H9 (cell line): ENCODE measurements at regions not wholly inside any gene's neighbourhood (a gene's known extent, or its start where the extent isn't known, plus 50 kb on each side); places are given as distances from the start of the nearest gene placed in this dataset.

Experiments used
- DNase-seq: peaks from one replicate; pipeline ENCODE4 v3.0.0-alpha.2; 2017
- H2AFZ ChIP-seq: one replicate; pipeline ENCODE4 v1.6.1; 2013; ENCODE audit warnings: mild to moderate bottlenecking, low read length, control low read depth, moderate library complexity
- H2AK5ac ChIP-seq: 2 replicates; pipeline ENCODE4 v1.6.1; 2013; ENCODE audit warnings: low read length, control low read depth, mixed read lengths; ENCODE audit not compliant: insufficient read length
- H2BK120ac ChIP-seq: one replicate; pipeline ENCODE4 v1.6.1; 2013; ENCODE audit warnings: low read depth, mild to moderate bottlenecking, low read length, control low read depth, inconsistent platforms; ENCODE audit not compliant: poor library complexity, severe bottlenecking
- H2BK12ac ChIP-seq: 2 replicates; pipeline ENCODE4 v1.6.1; 2013; ENCODE audit warnings: low read length, control low read depth, mixed read lengths, low read depth; ENCODE audit not compliant: insufficient read length
- H2BK15ac ChIP-seq: 2 replicates; pipeline ENCODE4 v1.6.1; 2013; ENCODE audit warnings: low read depth, low read length, control low read depth
- H2BK20ac ChIP-seq: one replicate; pipeline ENCODE4 v1.6.1; 2013; ENCODE audit warnings: low read depth, mild to moderate bottlenecking, low read length, control low read depth, inconsistent platforms; ENCODE audit not compliant: poor library complexity, severe bottlenecking
- H2BK5ac ChIP-seq: 2 replicates; pipeline ENCODE4 v1.6.1; 2013; ENCODE audit warnings: low read length, control low read depth, mixed read lengths; ENCODE audit not compliant: insufficient read length
- H3K14ac ChIP-seq: 2 replicates; pipeline ENCODE4 v1.6.1; 2013; ENCODE audit warnings: low read length, control low read depth; ENCODE audit not compliant: insufficient read depth
- H3K18ac ChIP-seq: 2 replicates; pipeline ENCODE4 v1.6.1; 2013; ENCODE audit warnings: low read depth, mild to moderate bottlenecking, mixed read lengths, low read length, control low read depth; ENCODE audit not compliant: insufficient read length
- H3K23ac ChIP-seq: 2 replicates; pipeline ENCODE4 v1.6.1; 2013; ENCODE audit warnings: low read length, control low read depth, mixed read lengths, low read depth; ENCODE audit not compliant: insufficient read length
- H3K23me2 ChIP-seq: 2 replicates; pipeline ENCODE4 v1.6.1; 2013; ENCODE audit warnings: low read depth, mild to moderate bottlenecking, mixed read lengths, low read length, control low read depth; ENCODE audit not compliant: insufficient read length, poor library complexity, severe bottlenecking
- H3K27ac ChIP-seq: 2 replicates; pipeline ENCODE4 v1.5.1; 2013; ENCODE audit warnings: low read length, control low read depth, mixed read lengths, low read depth; ENCODE audit not compliant: insufficient read length
- H3K27me3 ChIP-seq: 2 replicates; pipeline ENCODE4 v1.6.1; 2013; ENCODE audit warnings: low read length, control low read depth, inconsistent platforms; ENCODE audit not compliant: insufficient read depth
- H3K4ac ChIP-seq: 2 replicates; pipeline ENCODE4 v1.6.1; 2013; ENCODE audit warnings: low read depth, mild to moderate bottlenecking, control low read depth, inconsistent platforms, low read length, moderate library complexity
- H3K4me1 ChIP-seq: 2 replicates; pipeline ENCODE4 v1.6.1; 2013; ENCODE audit warnings: low read length, control low read depth, inconsistent platforms; ENCODE audit not compliant: insufficient read depth
- H3K4me2 ChIP-seq: 2 replicates; pipeline ENCODE4 v1.6.1; 2013; ENCODE audit warnings: low read length, control low read depth, mixed read lengths; ENCODE audit not compliant: insufficient read length, insufficient read depth
- H3K56ac ChIP-seq: 2 replicates; pipeline ENCODE4 v1.6.1; 2013; ENCODE audit warnings: low read depth, mild to moderate bottlenecking, mixed read lengths, low read length, control low read depth; ENCODE audit not compliant: insufficient read length
- H3K79me1 ChIP-seq: 2 replicates; pipeline ENCODE4 v1.6.1; 2013; ENCODE audit warnings: low read depth, mild to moderate bottlenecking, moderate library complexity, low read length, control low read depth, inconsistent platforms; ENCODE audit not compliant: insufficient read depth, poor library complexity, severe bottlenecking
- H3K79me2 ChIP-seq: 2 replicates; pipeline ENCODE4 v1.6.1; 2013; ENCODE audit warnings: low read length, control low read depth, inconsistent platforms; ENCODE audit not compliant: insufficient read depth
- H3K9ac ChIP-seq: 2 replicates; pipeline ENCODE4 v1.6.1; 2013; ENCODE audit warnings: low read length, control low read depth, mixed read lengths; ENCODE audit not compliant: insufficient read length; ENCODE audit errors: extremely low read depth
- H3K9me3 ChIP-seq: one replicate; pipeline ENCODE4 v1.6.1; 2013; ENCODE audit warnings: low read depth, low read length, inconsistent platforms; ENCODE audit not compliant: control insufficient read depth
- H3T11ph ChIP-seq: one replicate; pipeline ENCODE4 v1.6.1; 2013; ENCODE audit warnings: mild to moderate bottlenecking, low read length, control low read depth, inconsistent platforms
- H4K20me1 ChIP-seq: one replicate; pipeline ENCODE4 v1.6.1; 2013; ENCODE audit not compliant: control insufficient read depth, insufficient read length, insufficient read depth
- H4K5ac ChIP-seq: 2 replicates; pipeline ENCODE4 v1.6.1; 2013; ENCODE audit warnings: low read depth, mild to moderate bottlenecking, mixed read lengths, low read length, control low read depth; ENCODE audit not compliant: insufficient read length
- H4K8ac ChIP-seq: replicated peaks from 2 replicates; pipeline ENCODE4 v1.6.1; 2013; ENCODE audit warnings: low read length, control low read depth, mixed read lengths, low read depth; ENCODE audit not compliant: insufficient read length
- H4K91ac ChIP-seq: 2 replicates; pipeline ENCODE4 v1.6.1; 2013; ENCODE audit warnings: low read depth, mild to moderate bottlenecking, moderate library complexity, mixed read lengths, low read length, control low read depth; ENCODE audit not compliant: insufficient read length
- H3K27ac Mint-ChIP-seq, 3 experiments: 2 replicates in 2 of 3; 3 replicates in 1 of 3; pipeline ENCODE4 v1.8.0; 2020 to 2021; ENCODE audit warnings: mixed read lengths in 3 of 3, mild to moderate bottlenecking in 1 of 3, moderate library complexity in 1 of 3
- H3K27me3 Mint-ChIP-seq: 2 replicates; pipeline ENCODE4 v1.8.0; 2021; ENCODE audit warnings: low read depth, mild to moderate bottlenecking, moderate library complexity, mixed read lengths
- H3K36me3 Mint-ChIP-seq, 3 experiments: 2 replicates in 2 of 3; 3 replicates in 1 of 3; pipeline ENCODE4 v1.8.0; 2020 to 2021; ENCODE audit warnings: low read depth in 3 of 3, mixed read lengths in 3 of 3; ENCODE audit not compliant: insufficient read depth in 1 of 3
- H3K4me1 Mint-ChIP-seq, 2 experiments: 2 replicates each; pipeline ENCODE4 v1.8.0; 2020; ENCODE audit warnings: mixed read lengths in 2 of 2
- H3K4me3 Mint-ChIP-seq, 2 experiments: 2 replicates in 1 of 2; 3 replicates in 1 of 2; pipeline ENCODE4 v1.8.0; 2020 to 2021; ENCODE audit warnings: mild to moderate bottlenecking in 2 of 2, mixed read lengths in 2 of 2, moderate library complexity in 1 of 2
- H3K9me3 Mint-ChIP-seq, 2 experiments: 2 replicates in 1 of 2; 3 replicates in 1 of 2; pipeline ENCODE4 v1.8.0; 2020; ENCODE audit warnings: mild to moderate bottlenecking in 2 of 2, mixed read lengths in 2 of 2, moderate library complexity in 1 of 2
- CTCF ChIP-seq: fragments of 200-600 bp; sonication (generic); conservative IDR thresholded peaks from 3 replicates; pipeline ENCODE4 v1.8.0; 2021; ENCODE audit warnings: antibody characterized with exemption, mild to moderate bottlenecking
- WGBS: extraction: QIAGEN DNeasy Blood & Tissue Kit; methylation state at CpG from one replicate; pipeline ENCODE4 v1.1.7; 2013; ENCODE audit warnings: missing lambda C conversion rate, low lambda C conversion rate, mixed read lengths; ENCODE audit not compliant: insufficient read length; ENCODE audit errors: extremely low coverage; 5-methylcytosine and 5-hydroxymethylcytosine counted together

DNA sequence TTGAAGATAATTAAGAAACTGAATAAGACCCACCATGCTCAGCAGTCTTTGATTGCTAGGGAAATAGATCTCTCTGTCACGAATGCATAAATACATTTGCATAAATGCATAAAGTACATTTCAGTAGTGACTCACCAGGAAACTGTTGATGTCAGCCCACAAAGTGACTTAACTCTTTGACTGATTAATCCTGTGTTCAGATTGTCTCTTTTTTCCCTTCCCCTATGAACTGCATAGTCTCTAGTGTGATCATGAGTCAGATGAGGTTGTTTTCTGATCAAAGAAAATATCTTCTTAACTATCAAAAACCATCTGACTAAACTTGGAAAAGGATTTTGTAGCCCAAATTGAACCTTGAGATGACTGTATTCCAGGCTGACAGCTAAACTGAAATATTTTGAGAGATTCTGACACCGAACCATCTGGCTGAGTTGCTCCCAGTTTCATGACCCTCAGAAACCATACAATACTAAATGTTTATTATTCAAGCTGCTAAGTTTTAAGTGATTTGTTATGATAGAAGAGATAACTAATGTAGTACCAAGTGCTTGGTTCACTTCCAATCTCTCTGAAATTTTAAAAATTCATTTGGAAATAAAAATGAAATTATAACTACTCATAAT lies 1381.5 kb upstream of the AGA start:
- H3K14ac ChIP-seq, result no peak overlapping the region
- H3K56ac ChIP-seq, result no peak overlapping the region
- no peak overlapping the region for H3K18ac ChIP-seq
- no peak overlapping the region for H3K27ac ChIP-seq
- peaks cover 2 to 3% of the 10 kb centered on the region in 2 experiments; a peak in 3 of 5 replicates for H3K9me3 Mint-ChIP-seq
- peaks cover 6 to 11% of the 10 kb centered on the region in 2 experiments for H3K4me1 Mint-ChIP-seq
- no peak overlapping the region for H2BK120ac ChIP-seq
- no peak overlapping the region for H2BK20ac ChIP-seq
- no peak overlapping the region for H3K9ac ChIP-seq
- H3K27ac Mint-ChIP-seq, result no peak overlapping the region
- no peak overlapping the region for H3K4me2 ChIP-seq
- no peak overlapping the region for H4K5ac ChIP-seq
- no peak for DNase-seq
- H3K27me3 Mint-ChIP-seq, result no peaks in the 10 kb centered on the region
- H3K27me3 ChIP-seq, result no peaks in the 10 kb centered on the region
- H3K4ac ChIP-seq, result no peak overlapping the region
- no peak overlapping the region for H4K91ac ChIP-seq
- H3K79me2 ChIP-seq, result no peaks in the 10 kb centered on the region
- no peak overlapping the region for H2BK5ac ChIP-seq
- H3K36me3 Mint-ChIP-seq, result peaks cover 0 to 5% (median 0%) of the 10 kb centered on the region in 3 experiments; a peak in 3 of 7 replicates
- H3K4me1 ChIP-seq, result no peaks in the 10 kb centered on the region
- H2AK5ac ChIP-seq, result no peak overlapping the region
- no peaks in the 10 kb centered on the region for H4K20me1 ChIP-seq
- H2BK12ac ChIP-seq, result no peak overlapping the region
- H2BK15ac ChIP-seq, result no peak overlapping the region
- H4K8ac ChIP-seq, result no peak overlapping the region
- no peaks in the 10 kb centered on the region for H3K79me1 ChIP-seq
- no peak overlapping the region for H2AFZ ChIP-seq
- WGBS, result no CpG with 5 or more reads among the region's 2 CpGs
- no peak overlapping the region for H3K4me3 Mint-ChIP-seq
- H3K23me2 ChIP-seq, result no peaks in the 10 kb centered on the region
- TF ChIP-seq CTCF, result no peak
- no peaks in the 10 kb centered on the region for H3K9me3 ChIP-seq
- H3K23ac ChIP-seq, result no peak overlapping the region
- H3T11ph ChIP-seq, result no peak overlapping the region
